GM18507 (cell line): ENCODE measurements at regions not wholly inside any gene's neighbourhood (a gene's known extent, or its start where the extent isn't known, plus 50 kb on each side); places are given as distances from the start of the nearest gene placed in this dataset.

Source experiments
- DNase-seq: peaks from one replicate; pipeline ENCODE4 v3.0.0; 2011; ENCODE audit warnings: low read depth; ENCODE audit not compliant: insufficient read length; ENCODE audit errors: extremely low spot score
- FAIRE-seq: peaks from 2 replicates; lab custom pipeline; 2011; peaks lifted over from hg19 to GRCh38; lab: Jason Lieb, UNC

GRCh38 chr22:48882636-48883200 lies 945.0 kb downstream of the BRD1 start:
- DNase-seq (no peak), FAIRE-seq (no peak)

GRCh38 chr22:48881326-48881980 lies 946.2 kb downstream of the BRD1 start:
- FAIRE-seq (no peak), DNase-seq (no peak)

GRCh38 chr22:48880749-48881148 lies 946.9 kb downstream of the BRD1 start:
- FAIRE-seq, result no peak
- DNase-seq, result no peak

- DNase-seq, result no peak
- FAIRE-seq, result no peak
Measured at GRCh38 chr22:48876951-48877350, 950.7 kb downstream of the BRD1 start.

- DNase-seq (no peak), FAIRE-seq (no peak)
Measured at GRCh38 chr22:48874956-48875355, 952.7 kb downstream of the BRD1 start.

GRCh38 chr22:48873191-48873520 lies 954.5 kb downstream of the BRD1 start:
- FAIRE-seq, result no peak
- DNase-seq, result no peak

- FAIRE-seq (no peak), DNase-seq (no peak)
Measured at GRCh38 chr22:48872271-48873190, 955.1 kb downstream of the BRD1 start.

- FAIRE-seq (no peak), DNase-seq (no peak)
Measured at GRCh38 chr22:48871176-48871840, 956.4 kb downstream of the BRD1 start.

- DNase-seq (no peak), FAIRE-seq (no peak)
Measured at GRCh38 chr22:48870436-48870835, 957.2 kb downstream of the BRD1 start.

GRCh38 chr22:48869788-48870187 lies 957.9 kb downstream of the BRD1 start:
- no peak for FAIRE-seq
- no peak for DNase-seq

GRCh38 chr22:48869161-48869560 lies 958.5 kb downstream of the BRD1 start:
- no peak for FAIRE-seq

GRCh38 chr22:48868554-48868953 lies 959.1 kb downstream of the BRD1 start:
- no peak for DNase-seq
- no peak for FAIRE-seq

More at GRCh38 chr22:48869161-48869560, 958.5 kb downstream of the BRD1 start:
- no peak for DNase-seq

GRCh38 chr22:48867891-48868290 lies 959.8 kb downstream of the BRD1 start:
- DNase-seq (no peak), FAIRE-seq (no peak)

GRCh38 chr22:48866906-48867681 lies 960.6 kb downstream of the BRD1 start:
- FAIRE-seq, result no peak

GRCh38 chr22:48864748-48865147 lies 962.9 kb downstream of the BRD1 start:
- no peak for FAIRE-seq
- DNase-seq, result no peak

More at GRCh38 chr22:48866906-48867681, 960.6 kb downstream of the BRD1 start:
- no peak for DNase-seq

GRCh38 chr22:48863965-48864528 lies 963.6 kb downstream of the BRD1 start:
- DNase-seq, result no peak
- no peak for FAIRE-seq

GRCh38 chr22:48860557-48860956 lies 967.1 kb downstream of the BRD1 start:
- DNase-seq (no peak), FAIRE-seq (no peak)

- DNase-seq (no peak), FAIRE-seq (no peak)
Measured at GRCh38 chr22:48858856-48859255, 968.8 kb downstream of the BRD1 start.

- DNase-seq (no peak), FAIRE-seq (no peak)
Measured at GRCh38 chr22:48858121-48858520, 969.6 kb downstream of the BRD1 start.
